ENCODE measurements at regions not wholly inside any gene's neighbourhood (a gene's known extent, or its start where the extent isn't known, plus 50 kb on each side); places are given as distances from the start of the nearest gene placed in this dataset.

GRCh38 chr12:125222876-125223275 is 157.6 kb downstream of the AACS start:
- no peak for TF ChIP-seq POLR2A (IDR thresholded peaks at IDR 0.05)
- TF ChIP-seq, protein P1, sequence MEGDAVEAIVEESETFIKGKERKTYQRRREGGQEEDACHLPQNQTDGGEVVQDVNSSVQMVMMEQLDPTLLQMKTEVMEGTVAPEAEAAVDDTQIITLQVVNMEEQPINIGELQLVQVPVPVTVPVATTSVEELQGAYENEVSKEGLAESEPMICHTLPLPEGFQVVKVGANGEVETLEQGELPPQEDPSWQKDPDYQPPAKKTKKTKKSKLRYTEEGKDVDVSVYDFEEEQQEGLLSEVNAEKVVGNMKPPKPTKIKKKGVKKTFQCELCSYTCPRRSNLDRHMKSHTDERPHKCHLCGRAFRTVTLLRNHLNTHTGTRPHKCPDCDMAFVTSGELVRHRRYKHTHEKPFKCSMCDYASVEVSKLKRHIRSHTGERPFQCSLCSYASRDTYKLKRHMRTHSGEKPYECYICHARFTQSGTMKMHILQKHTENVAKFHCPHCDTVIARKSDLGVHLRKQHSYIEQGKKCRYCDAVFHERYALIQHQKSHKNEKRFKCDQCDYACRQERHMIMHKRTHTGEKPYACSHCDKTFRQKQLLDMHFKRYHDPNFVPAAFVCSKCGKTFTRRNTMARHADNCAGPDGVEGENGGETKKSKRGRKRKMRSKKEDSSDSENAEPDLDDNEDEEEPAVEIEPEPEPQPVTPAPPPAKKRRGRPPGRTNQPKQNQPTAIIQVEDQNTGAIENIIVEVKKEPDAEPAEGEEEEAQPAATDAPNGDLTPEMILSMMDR (IDR thresholded peaks at IDR 0.05): no peak

Measured in adrenal gland (tissue), 5 donors.